GM23338 (cell line): ENCODE measurements at regions not wholly inside any gene's neighbourhood (a gene's known extent, or its start where the extent isn't known, plus 50 kb on each side); places are given as distances from the start of the nearest gene placed in this dataset.

Experiments used
- ATAC-seq: fragments of 200-7000 bp; cut with Tn5 transposase; 3 replicates; pipeline ENCODE4 v1.9.1; 2020
- DNase-seq: peaks from one replicate; pipeline ENCODE4 v3.0.0-alpha.2; 2015; ENCODE audit warnings: low spot score
- H2AFZ ChIP-seq: fragments of 200-600 bp; sonication (generic); 2 replicates; pipeline ENCODE4 v1.8.0; 2016; ENCODE audit warnings: antibody characterized with exemption, mild to moderate bottlenecking, moderate library complexity
- H3F3A ChIP-seq: fragments of 200-600 bp; sonication (generic); replicated peaks from 2 replicates; pipeline ENCODE4 v1.8.0; 2017; ENCODE audit warnings: antibody characterized with exemption, mixed run types, low read depth
- H3K27ac ChIP-seq: fragments of 200-600 bp; sonication (generic); 2 replicates; pipeline ENCODE4 v1.6.1; 2016; ENCODE audit warnings: low read depth
- H3K27me3 ChIP-seq: fragments of 200-600 bp; sonication (generic); 2 replicates; pipeline ENCODE4 v1.8.0; 2016; ENCODE audit warnings: mild to moderate bottlenecking, mixed run types, moderate library complexity; ENCODE audit not compliant: insufficient read depth
- H3K36me3 ChIP-seq: fragments of 200-600 bp; sonication (generic); 2 replicates; pipeline ENCODE4 v1.8.0; 2016; ENCODE audit warnings: mild to moderate bottlenecking; ENCODE audit not compliant: insufficient read depth
- H3K4me1 ChIP-seq: fragments of 200-600 bp; sonication (generic); 2 replicates; pipeline ENCODE4 v1.8.0; 2016; ENCODE audit warnings: mild to moderate bottlenecking, moderate library complexity; ENCODE audit not compliant: insufficient read depth
- H3K4me2 ChIP-seq: fragments of 200-600 bp; sonication (generic); 2 replicates; pipeline ENCODE4 v1.7.1; 2017; ENCODE audit warnings: mixed run types
- H3K4me3 ChIP-seq: fragments of 200-600 bp; sonication (generic); 2 replicates; pipeline ENCODE4 v1.6.1; 2016; ENCODE audit warnings: mixed run types
- H3K79me2 ChIP-seq: fragments of 200-600 bp; sonication (generic); replicated peaks from 2 replicates; pipeline ENCODE4 v1.8.0; 2017; ENCODE audit warnings: mild to moderate bottlenecking; ENCODE audit not compliant: insufficient read depth
- H3K9me2 ChIP-seq: fragments of 200-600 bp; sonication (generic); 2 replicates; pipeline ENCODE4 v1.8.0; 2017; ENCODE audit not compliant: insufficient read depth
- H4K20me1 ChIP-seq: fragments of 200-600 bp; sonication (generic); replicated peaks from 2 replicates; pipeline ENCODE4 v1.8.0; 2017; ENCODE audit warnings: mild to moderate bottlenecking; ENCODE audit not compliant: insufficient read depth
- H3K27ac Mint-ChIP-seq: 2 replicates; pipeline ENCODE4 v1.8.0; 2020; ENCODE audit warnings: inconsistent platforms, mild to moderate bottlenecking, moderate library complexity, mixed read lengths
- H3K27me3 Mint-ChIP-seq: 3 replicates; pipeline ENCODE4 v1.8.0; 2022; ENCODE audit warnings: low read depth, mild to moderate bottlenecking, moderate library complexity, mixed read lengths, inconsistent platforms; ENCODE audit not compliant: insufficient read depth, poor library complexity
- H3K36me3 Mint-ChIP-seq: 3 replicates; pipeline ENCODE4 v1.8.0; 2021; ENCODE audit warnings: low read depth, mild to moderate bottlenecking, inconsistent platforms, moderate library complexity, mixed read lengths
- H3K4me1 Mint-ChIP-seq: 3 replicates; pipeline ENCODE4 v1.8.0; 2020; ENCODE audit warnings: mild to moderate bottlenecking, inconsistent platforms, mixed read lengths
- H3K4me3 Mint-ChIP-seq: 3 replicates; pipeline ENCODE4 v1.8.0; 2021; ENCODE audit warnings: moderate library complexity, mild to moderate bottlenecking, inconsistent platforms, mixed read lengths
- H3K9me3 Mint-ChIP-seq: 3 replicates; pipeline ENCODE4 v1.8.0; 2020; ENCODE audit warnings: moderate library complexity, mild to moderate bottlenecking, inconsistent platforms, mixed read lengths
- CREB1 ChIP-seq: fragments of 250-450 bp; sonication (Bioruptor Pico); IDR thresholded peaks from 2 replicates; pipeline ENCODE4 v1.5.0; 2020; ENCODE audit warnings: low read depth, mild to moderate bottlenecking, moderate library complexity
- EZH2 ChIP-seq: fragments of 200-600 bp; sonication (generic); IDR thresholded peaks from one replicate; pipeline ENCODE4 v1.8.0; 2017; ENCODE audit warnings: antibody characterized with exemption, mild to moderate bottlenecking, low read depth; ENCODE audit not compliant: unreplicated experiment
- EZH2phosphoT487 ChIP-seq: fragments of 200-600 bp; sonication (generic); IDR thresholded peaks from one replicate; pipeline ENCODE4 v1.8.1; 2018; ENCODE audit warnings: antibody characterized with exemption; ENCODE audit not compliant: unreplicated experiment
- JUNB ChIP-seq: IDR thresholded peaks from one replicate; pipeline ENCODE4 v1.6.1; 2016; ENCODE audit warnings: antibody characterized with exemption; ENCODE audit not compliant: unreplicated experiment
- NANOG ChIP-seq: IDR thresholded peaks from 2 replicates; pipeline ENCODE4 v1.6.1; 2016; ENCODE audit warnings: antibody characterized with exemption, borderline replicate concordance
- POLR2AphosphoS5 ChIP-seq: IDR thresholded peaks from 2 replicates; pipeline ENCODE4 v1.6.1; 2016; ENCODE audit warnings: antibody characterized with exemption, low read depth
- STAT1 ChIP-seq: IDR thresholded peaks from one replicate; pipeline ENCODE4 v1.6.1; 2016; ENCODE audit warnings: antibody characterized with exemption; ENCODE audit not compliant: unreplicated experiment
- ZNF114 ChIP-seq: fragments of 250-450 bp; sonication (Bioruptor Pico); IDR thresholded peaks from 2 replicates; pipeline ENCODE4 v1.5.0; 2020; ENCODE audit warnings: mild to moderate bottlenecking, moderate library complexity
- ZNF331 ChIP-seq: fragments of 250-450 bp; sonication (Bioruptor Pico); IDR thresholded peaks from 2 replicates; pipeline ENCODE4 v1.5.0; 2020; ENCODE audit warnings: low read depth, mild to moderate bottlenecking, moderate library complexity
- TF ChIP-seq, protein P1 (sequence below), 2 experiments: fragments of 200-600 bp in 1 of 2; sonication (generic) in 1 of 2; conservative IDR thresholded peaks; 2 replicates each; pipeline versions ENCODE4 v1.5.1 to v1.6.1; 2016 to 2017; ENCODE audit warnings: antibody characterized with exemption in 2 of 2, low read depth in 2 of 2, mild to moderate bottlenecking in 2 of 2, moderate library complexity in 1 of 2
- TF ChIP-seq, protein P2 (sequence below): IDR thresholded peaks from 2 replicates; pipeline ENCODE4 v1.6.1; 2016; ENCODE audit warnings: antibody characterized with exemption
- TF ChIP-seq, protein P3 (sequence below): fragments of 250-450 bp; sonication (Bioruptor Pico); IDR thresholded peaks from 2 replicates; pipeline ENCODE4 v1.5.0; 2020; ENCODE audit warnings: mild to moderate bottlenecking, moderate library complexity

- TF ChIP-seq, protein P1, sequence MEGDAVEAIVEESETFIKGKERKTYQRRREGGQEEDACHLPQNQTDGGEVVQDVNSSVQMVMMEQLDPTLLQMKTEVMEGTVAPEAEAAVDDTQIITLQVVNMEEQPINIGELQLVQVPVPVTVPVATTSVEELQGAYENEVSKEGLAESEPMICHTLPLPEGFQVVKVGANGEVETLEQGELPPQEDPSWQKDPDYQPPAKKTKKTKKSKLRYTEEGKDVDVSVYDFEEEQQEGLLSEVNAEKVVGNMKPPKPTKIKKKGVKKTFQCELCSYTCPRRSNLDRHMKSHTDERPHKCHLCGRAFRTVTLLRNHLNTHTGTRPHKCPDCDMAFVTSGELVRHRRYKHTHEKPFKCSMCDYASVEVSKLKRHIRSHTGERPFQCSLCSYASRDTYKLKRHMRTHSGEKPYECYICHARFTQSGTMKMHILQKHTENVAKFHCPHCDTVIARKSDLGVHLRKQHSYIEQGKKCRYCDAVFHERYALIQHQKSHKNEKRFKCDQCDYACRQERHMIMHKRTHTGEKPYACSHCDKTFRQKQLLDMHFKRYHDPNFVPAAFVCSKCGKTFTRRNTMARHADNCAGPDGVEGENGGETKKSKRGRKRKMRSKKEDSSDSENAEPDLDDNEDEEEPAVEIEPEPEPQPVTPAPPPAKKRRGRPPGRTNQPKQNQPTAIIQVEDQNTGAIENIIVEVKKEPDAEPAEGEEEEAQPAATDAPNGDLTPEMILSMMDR (conservative IDR thresholded peaks at IDR 0.05; ENCODE audit: low read depth in 2 of 2), result no peak
- TF ChIP-seq EZH2phosphoT487 (no peak), ZNF331 (CRISPR knock-in tag) (no peak), EZH2 (no peak), POLR2AphosphoS5 (no peak), NANOG (no peak), ZNF114 (CRISPR knock-in tag) (no peak)
- TF ChIP-seq, protein P2, sequence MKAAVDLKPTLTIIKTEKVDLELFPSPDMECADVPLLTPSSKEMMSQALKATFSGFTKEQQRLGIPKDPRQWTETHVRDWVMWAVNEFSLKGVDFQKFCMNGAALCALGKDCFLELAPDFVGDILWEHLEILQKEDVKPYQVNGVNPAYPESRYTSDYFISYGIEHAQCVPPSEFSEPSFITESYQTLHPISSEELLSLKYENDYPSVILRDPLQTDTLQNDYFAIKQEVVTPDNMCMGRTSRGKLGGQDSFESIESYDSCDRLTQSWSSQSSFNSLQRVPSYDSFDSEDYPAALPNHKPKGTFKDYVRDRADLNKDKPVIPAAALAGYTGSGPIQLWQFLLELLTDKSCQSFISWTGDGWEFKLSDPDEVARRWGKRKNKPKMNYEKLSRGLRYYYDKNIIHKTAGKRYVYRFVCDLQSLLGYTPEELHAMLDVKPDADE, result no peak
- H3K4me3 Mint-ChIP-seq, result no peak overlapping the region
- H3K4me1 Mint-ChIP-seq, result no peaks in the 10 kb centered on the region
- DNase-seq, result no peak
- Histone ChIP-seq H3K4me3 (no peak overlapping the region), H2AFZ (0 out of 2 replicates have a peak overlapping the region, but pooled peaks have one; percentile 82), H4K20me1 (no peaks in the 10 kb centered on the region), H3F3A (no peaks in the 10 kb centered on the region), H3K9me2 (0 out of 2 replicates have a peak, but pooled peaks cover 5% of the 10 kb centered on the region), H3K4me1 (no peaks in the 10 kb centered on the region), H3K4me2 (no peak overlapping the region), H3K36me3 (no peaks in the 10 kb centered on the region), H3K27me3 (no peaks in the 10 kb centered on the region), H3K79me2 (no peaks in the 10 kb centered on the region), H3K27ac (no peak overlapping the region)
- H3K27ac Mint-ChIP-seq, result no peak overlapping the region
- peaks cover 7% of the 10 kb centered on the region; the same call in 1 of the 3 replicates for H3K36me3 Mint-ChIP-seq
- ATAC-seq, result no peak
- no peaks in the 10 kb centered on the region; the same call in none of the 3 replicates for H3K9me3 Mint-ChIP-seq
- H3K27me3 Mint-ChIP-seq, result no peaks in the 10 kb centered on the region
These were observed 742.4 kb upstream of the INTU start for GRCh38 chr4:126890383-126890782.

GRCh38 chr4:126890994-126891393 lies 741.8 kb upstream of the INTU start:
- no peak; the same call in 2 of the 3 replicates for ATAC-seq
- no peaks in the 10 kb centered on the region for H3K4me1 Mint-ChIP-seq
- TF ChIP-seq POLR2AphosphoS5 (no peak), EZH2 (no peak), ZNF114 (CRISPR knock-in tag) (no peak), EZH2phosphoT487 (no peak), STAT1 (no peak), NANOG (no peak), ZNF331 (CRISPR knock-in tag) (no peak), JUNB (no peak), CREB1 (no peak)
- TF ChIP-seq, protein P3, sequence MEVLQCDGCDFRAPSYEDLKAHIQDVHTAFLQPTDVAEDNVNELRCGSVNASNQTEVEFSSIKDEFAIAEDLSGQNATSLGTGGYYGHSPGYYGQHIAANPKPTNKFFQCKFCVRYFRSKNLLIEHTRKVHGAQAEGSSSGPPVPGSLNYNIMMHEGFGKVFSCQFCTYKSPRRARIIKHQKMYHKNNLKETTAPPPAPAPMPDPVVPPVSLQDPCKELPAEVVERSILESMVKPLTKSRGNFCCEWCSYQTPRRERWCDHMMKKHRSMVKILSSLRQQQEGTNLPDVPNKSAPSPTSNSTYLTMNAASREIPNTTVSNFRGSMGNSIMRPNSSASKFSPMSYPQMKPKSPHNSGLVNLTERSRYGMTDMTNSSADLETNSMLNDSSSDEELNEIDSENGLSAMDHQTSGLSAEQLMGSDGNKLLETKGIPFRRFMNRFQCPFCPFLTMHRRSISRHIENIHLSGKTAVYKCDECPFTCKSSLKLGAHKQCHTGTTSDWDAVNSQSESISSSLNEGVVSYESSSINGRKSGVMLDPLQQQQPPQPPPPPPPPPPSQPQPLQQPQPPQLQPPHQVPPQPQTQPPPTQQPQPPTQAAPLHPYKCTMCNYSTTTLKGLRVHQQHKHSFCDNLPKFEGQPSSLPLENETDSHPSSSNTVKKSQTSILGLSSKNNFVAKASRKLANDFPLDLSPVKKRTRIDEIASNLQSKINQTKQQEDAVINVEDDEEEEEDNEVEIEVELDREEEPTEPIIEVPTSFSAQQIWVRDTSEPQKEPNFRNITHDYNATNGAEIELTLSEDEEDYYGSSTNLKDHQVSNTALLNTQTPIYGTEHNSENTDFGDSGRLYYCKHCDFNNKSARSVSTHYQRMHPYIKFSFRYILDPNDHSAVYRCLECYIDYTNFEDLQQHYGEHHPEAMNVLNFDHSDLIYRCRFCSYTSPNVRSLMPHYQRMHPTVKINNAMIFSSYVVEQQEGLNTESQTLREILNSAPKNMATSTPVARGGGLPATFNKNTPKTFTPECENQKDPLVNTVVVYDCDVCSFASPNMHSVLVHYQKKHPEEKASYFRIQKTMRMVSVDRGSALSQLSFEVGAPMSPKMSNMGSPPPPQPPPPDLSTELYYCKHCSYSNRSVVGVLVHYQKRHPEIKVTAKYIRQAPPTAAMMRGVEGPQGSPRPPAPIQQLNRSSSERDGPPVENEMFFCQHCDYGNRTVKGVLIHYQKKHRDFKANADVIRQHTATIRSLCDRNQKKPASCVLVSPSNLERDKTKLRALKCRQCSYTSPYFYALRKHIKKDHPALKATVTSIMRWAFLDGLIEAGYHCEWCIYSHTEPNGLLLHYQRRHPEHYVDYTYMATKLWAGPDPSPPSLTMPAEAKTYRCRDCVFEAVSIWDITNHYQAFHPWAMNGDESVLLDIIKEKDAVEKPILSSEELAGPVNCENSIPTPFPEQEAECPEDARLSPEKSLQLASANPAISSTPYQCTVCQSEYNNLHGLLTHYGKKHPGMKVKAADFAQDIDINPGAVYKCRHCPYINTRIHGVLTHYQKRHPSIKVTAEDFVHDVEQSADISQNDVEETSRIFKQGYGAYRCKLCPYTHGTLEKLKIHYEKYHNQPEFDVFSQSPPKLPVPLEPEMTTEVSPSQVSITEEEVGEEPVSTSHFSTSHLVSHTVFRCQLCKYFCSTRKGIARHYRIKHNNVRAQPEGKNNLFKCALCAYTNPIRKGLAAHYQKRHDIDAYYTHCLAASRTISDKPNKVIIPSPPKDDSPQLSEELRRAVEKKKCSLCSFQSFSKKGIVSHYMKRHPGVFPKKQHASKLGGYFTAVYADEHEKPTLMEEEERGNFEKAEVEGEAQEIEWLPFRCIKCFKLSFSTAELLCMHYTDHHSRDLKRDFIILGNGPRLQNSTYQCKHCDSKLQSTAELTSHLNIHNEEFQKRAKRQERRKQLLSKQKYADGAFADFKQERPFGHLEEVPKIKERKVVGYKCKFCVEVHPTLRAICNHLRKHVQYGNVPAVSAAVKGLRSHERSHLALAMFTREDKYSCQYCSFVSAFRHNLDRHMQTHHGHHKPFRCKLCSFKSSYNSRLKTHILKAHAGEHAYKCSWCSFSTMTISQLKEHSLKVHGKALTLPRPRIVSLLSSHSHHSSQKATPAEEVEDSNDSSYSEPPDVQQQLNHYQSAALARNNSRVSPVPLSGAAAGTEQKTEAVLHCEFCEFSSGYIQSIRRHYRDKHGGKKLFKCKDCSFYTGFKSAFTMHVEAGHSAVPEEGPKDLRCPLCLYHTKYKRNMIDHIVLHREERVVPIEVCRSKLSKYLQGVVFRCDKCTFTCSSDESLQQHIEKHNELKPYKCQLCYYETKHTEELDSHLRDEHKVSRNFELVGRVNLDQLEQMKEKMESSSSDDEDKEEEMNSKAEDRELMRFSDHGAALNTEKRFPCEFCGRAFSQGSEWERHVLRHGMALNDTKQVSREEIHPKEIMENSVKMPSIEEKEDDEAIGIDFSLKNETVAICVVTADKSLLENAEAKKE (CRISPR knock-in tag), result no peak

More at GRCh38 chr4:126890994-126891393, 741.8 kb upstream of the INTU start:
- Mint-ChIP-seq H3K4me3 (no peak overlapping the region), H3K36me3 (peaks cover 13% of the 10 kb centered on the region; the same call in 2 of the 3 replicates), H3K27me3 (no peaks in the 10 kb centered on the region), H3K9me3 (peaks cover 6% of the 10 kb centered on the region), H3K27ac (peak overlapping the region; percentile 2; the same call in 1 of the 2 replicates)
- H3K4me1 ChIP-seq, result no peaks in the 10 kb centered on the region
- no peak overlapping the region for H3K27ac ChIP-seq
- 0 out of 2 replicates have a peak, but pooled peaks cover 4% of the 10 kb centered on the region for H3K36me3 ChIP-seq
- no peaks in the 10 kb centered on the region for H3K79me2 ChIP-seq
- no peaks in the 10 kb centered on the region for H4K20me1 ChIP-seq
- DNase-seq, result no peak
- peak overlapping the region; percentile 82 for H2AFZ ChIP-seq
- H3F3A ChIP-seq, result no peaks in the 10 kb centered on the region
- 0 out of 2 replicates have a peak, but pooled peaks cover 5% of the 10 kb centered on the region for H3K9me2 ChIP-seq
- no peaks in the 10 kb centered on the region for H3K27me3 ChIP-seq
- H3K4me3 ChIP-seq, result no peak overlapping the region
- no peak overlapping the region for H3K4me2 ChIP-seq
